ENCODE measurements at regions not wholly inside any gene's neighbourhood (a gene's known extent, or its start where the extent isn't known, plus 50 kb on each side); places are given as distances from the start of the nearest gene placed in this dataset.
A peak's percentile ranks its signal among the peaks of the same experiment; 100 is the strongest.

- Mint-ChIP-seq H3K9me3 (no peaks in the 10 kb centered on the region), H3K27ac (no peak overlapping the region), H3K4me1 (peaks cover 3 to 6% (median 3%) of the 10 kb centered on the region in 3 donors), H3K27me3 (peaks cover 10% of the 10 kb centered on the region), H3K36me3 (no peaks in the 10 kb centered on the region), H3K4me3 (no peak overlapping the region)
Measured at GRCh38 chr2:191760655-191761262, 82.8 kb downstream of the NABP1 start.

GRCh38 chr2:191773136-191773535 lies 73.8 kb downstream of the CAVIN2 start:
- Mint-ChIP-seq H3K27ac (no peak overlapping the region), H3K4me1 (no peaks in the 10 kb centered on the region), H3K36me3 (no peaks in the 10 kb centered on the region), H3K4me3 (no peak overlapping the region), H3K27me3 (peaks cover 9% of the 10 kb centered on the region), H3K9me3 (peaks cover 0 to 15% (median 10%) of the 10 kb centered on the region in 3 donors)

DNA sequence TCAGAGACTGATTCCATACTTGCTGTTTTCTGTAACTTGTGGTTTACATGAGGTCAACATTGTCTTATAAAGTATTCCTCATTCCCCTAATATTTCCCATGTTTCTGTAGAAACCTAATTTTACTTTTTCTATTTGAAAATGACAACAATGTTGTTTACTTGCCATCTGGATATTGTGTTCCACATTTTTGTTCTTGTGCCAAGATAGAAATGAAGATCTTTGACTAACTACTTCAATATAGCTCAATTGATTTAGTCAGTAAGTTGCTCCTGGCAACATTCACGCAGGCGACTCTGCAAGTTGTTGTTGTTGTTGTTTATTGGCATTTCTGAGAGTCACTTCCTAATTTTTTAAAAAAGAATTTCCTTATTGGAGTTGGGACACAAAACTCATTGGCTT lies 69.5 kb downstream of the CAVIN2 start:
- H3K4me1 Mint-ChIP-seq = no peaks in the 10 kb centered on the region
- peaks cover 0 to 16% (median 10%) of the 10 kb centered on the region in 3 donors for H3K9me3 Mint-ChIP-seq
- peaks cover 11% of the 10 kb centered on the region for H3K27me3 Mint-ChIP-seq
- H3K36me3 Mint-ChIP-seq = no peaks in the 10 kb centered on the region
- no peak overlapping the region for H3K27ac Mint-ChIP-seq
- H3K4me3 Mint-ChIP-seq = no peak overlapping the region

- H3K27ac Mint-ChIP-seq = no peak overlapping the region
Measured at GRCh38 chr2:191778041-191778440, 68.8 kb downstream of the CAVIN2 start.

GRCh38 chr2:191782351-191782750 lies 64.5 kb downstream of the CAVIN2 start:
- Mint-ChIP-seq H3K4me1 (peaks cover 2 to 5% (median 4%) of the 10 kb centered on the region in 3 donors), H3K27ac (no peak overlapping the region), H3K27me3 (peaks cover 3% of the 10 kb centered on the region), H3K4me3 (no peak overlapping the region), H3K9me3 (peaks cover 0 to 3% (median 0%) of the 10 kb centered on the region in 3 donors), H3K36me3 (no peaks in the 10 kb centered on the region)

More at GRCh38 chr2:191778041-191778440, 68.8 kb downstream of the CAVIN2 start:
- Mint-ChIP-seq H3K27me3 (peaks cover 12% of the 10 kb centered on the region), H3K36me3 (no peaks in the 10 kb centered on the region), H3K4me3 (no peak overlapping the region), H3K9me3 (peaks cover 0 to 16% (median 7%) of the 10 kb centered on the region in 3 donors), H3K4me1 (no peaks in the 10 kb centered on the region)

GRCh38 chr2:191783416-191783815 lies 63.5 kb downstream of the CAVIN2 start:
- Mint-ChIP-seq H3K4me3 (no peak overlapping the region), H3K36me3 (no peaks in the 10 kb centered on the region), H3K27ac (peak overlapping the region in 1 of 3 donors; percentile 8), H3K4me1 (peaks cover 2 to 5% (median 4%) of the 10 kb centered on the region in 3 donors), H3K27me3 (peaks cover 3% of the 10 kb centered on the region), H3K9me3 (peaks cover 0 to 3% (median 0%) of the 10 kb centered on the region in 3 donors)

All from IgD-negative memory B cell (primary cell).